ENCODE measurements at regions not wholly inside any gene's neighbourhood (a gene's known extent, or its start where the extent isn't known, plus 50 kb on each side); places are given as distances from the start of the nearest gene placed in this dataset.

DNA sequence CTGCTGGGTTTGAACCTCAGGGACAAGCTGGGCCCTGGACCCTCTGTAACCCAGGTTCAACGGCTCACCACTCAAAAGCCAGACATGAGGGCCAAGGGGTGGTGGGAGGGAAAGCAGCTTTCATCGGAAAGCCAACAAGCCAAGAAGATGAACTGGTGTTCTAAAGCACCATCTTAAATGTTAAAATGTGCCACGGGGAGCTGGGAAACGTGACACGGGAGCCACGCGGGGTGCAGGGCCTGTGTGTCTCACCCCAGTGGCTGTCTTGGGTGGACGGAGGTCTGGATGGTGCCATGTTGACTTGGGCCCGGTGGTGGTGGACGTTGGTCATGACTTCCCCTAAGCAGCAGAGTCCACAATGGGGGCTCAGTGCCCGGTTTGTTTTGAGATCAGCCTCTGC is 97.7 kb upstream of the SFSWAP start:
- Histone ChIP-seq H3K4me1 (ENCODE audit: control insufficient read depth, low read depth, low read length) (peaks cover 2% of the 10 kb centered on the region), H4K8ac (ENCODE audit: low read depth, low read length) (no peak overlapping the region), H3K36me3 (ENCODE audit: control insufficient read depth, insufficient read depth, low read length) (no peaks in the 10 kb centered on the region), H3K4me2 (ENCODE audit: low read length) (no peak overlapping the region), H3K27me3 (ENCODE audit: insufficient read depth, low read length, poor library complexity) (no peaks in the 10 kb centered on the region), H3K79me2 (ENCODE audit: control insufficient read depth, insufficient read depth, low read length) (no peaks in the 10 kb centered on the region), H3K18ac (ENCODE audit: low read length) (no peak overlapping the region), H2BK5ac (ENCODE audit: low read length) (no peak overlapping the region), H4K5ac (ENCODE audit: low read length) (no peak overlapping the region), H2BK120ac (ENCODE audit: low read depth, low read length) (no peak overlapping the region), H3K79me1 (ENCODE audit: low read length) (no peaks in the 10 kb centered on the region), H3K27ac (ENCODE audit: low read depth, low read length) (no peak overlapping the region), H2AK5ac (ENCODE audit: low read length) (no peak overlapping the region), H3K56ac (ENCODE audit: low read length) (no peak overlapping the region), H3K4ac (ENCODE audit: low read depth, low read length) (no peak overlapping the region), H3K4me3 (ENCODE audit: low read length) (no peak overlapping the region), H2BK15ac (replicated peaks; ENCODE audit: low read depth) (no peak overlapping the region), H3K9ac (ENCODE audit: low read length) (no peak overlapping the region), H3K23ac (ENCODE audit: low read length) (no peak overlapping the region)
- no peak for DNase-seq
- no CpG with 5 or more reads among the region's 11 CpGs for WGBS (ENCODE audit: extremely low coverage, insufficient coverage, low lambda C conversion rate)

DNA sequence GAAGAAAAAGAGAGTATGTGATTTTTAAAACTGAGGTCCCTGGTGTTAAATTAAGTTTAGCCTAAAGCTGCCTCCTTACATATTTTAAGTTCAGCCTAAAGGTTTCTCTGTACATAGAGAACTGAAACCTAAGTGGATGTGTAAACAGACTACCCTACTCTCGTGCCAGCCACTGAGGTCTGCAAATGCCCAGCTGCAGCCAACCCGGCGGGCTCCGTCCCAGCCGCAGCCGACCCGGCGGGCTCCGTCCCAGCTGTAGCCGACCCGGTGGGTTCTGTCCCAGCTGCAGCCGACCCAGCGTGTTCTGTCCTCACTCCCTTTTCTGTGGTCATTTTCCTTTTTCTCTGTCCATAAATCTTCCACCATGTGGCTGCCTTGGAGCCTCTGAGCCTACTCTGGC is 97.2 kb upstream of the SFSWAP start:
- Histone ChIP-seq H2BK15ac (replicated peaks; ENCODE audit: low read depth) (no peak overlapping the region), H3K27me3 (ENCODE audit: insufficient read depth, low read length, poor library complexity) (no peaks in the 10 kb centered on the region), H3K79me2 (ENCODE audit: control insufficient read depth, insufficient read depth, low read length) (no peaks in the 10 kb centered on the region), H3K4ac (ENCODE audit: low read depth, low read length) (no peak overlapping the region), H3K36me3 (ENCODE audit: control insufficient read depth, insufficient read depth, low read length) (no peaks in the 10 kb centered on the region), H3K4me2 (ENCODE audit: low read length) (no peak overlapping the region), H3K18ac (ENCODE audit: low read length) (no peak overlapping the region), H3K56ac (ENCODE audit: low read length) (no peak overlapping the region), H3K23ac (ENCODE audit: low read length) (no peak overlapping the region), H4K5ac (ENCODE audit: low read length) (no peak overlapping the region), H3K4me3 (ENCODE audit: low read length) (no peak overlapping the region), H2AK5ac (ENCODE audit: low read length) (no peak overlapping the region), H3K9ac (ENCODE audit: low read length) (no peak overlapping the region), H2BK5ac (ENCODE audit: low read length) (no peak overlapping the region), H3K27ac (ENCODE audit: low read depth, low read length) (no peak overlapping the region), H3K4me1 (ENCODE audit: control insufficient read depth, low read depth, low read length) (peaks cover 2% of the 10 kb centered on the region), H3K79me1 (ENCODE audit: low read length) (no peaks in the 10 kb centered on the region), H4K8ac (ENCODE audit: low read depth, low read length) (no peak overlapping the region), H2BK120ac (ENCODE audit: low read depth, low read length) (no peak overlapping the region)
- WGBS (ENCODE audit: extremely low coverage, insufficient coverage, low lambda C conversion rate) = no CpG with 5 or more reads among the region's 13 CpGs
- DNase-seq = no peak

DNA sequence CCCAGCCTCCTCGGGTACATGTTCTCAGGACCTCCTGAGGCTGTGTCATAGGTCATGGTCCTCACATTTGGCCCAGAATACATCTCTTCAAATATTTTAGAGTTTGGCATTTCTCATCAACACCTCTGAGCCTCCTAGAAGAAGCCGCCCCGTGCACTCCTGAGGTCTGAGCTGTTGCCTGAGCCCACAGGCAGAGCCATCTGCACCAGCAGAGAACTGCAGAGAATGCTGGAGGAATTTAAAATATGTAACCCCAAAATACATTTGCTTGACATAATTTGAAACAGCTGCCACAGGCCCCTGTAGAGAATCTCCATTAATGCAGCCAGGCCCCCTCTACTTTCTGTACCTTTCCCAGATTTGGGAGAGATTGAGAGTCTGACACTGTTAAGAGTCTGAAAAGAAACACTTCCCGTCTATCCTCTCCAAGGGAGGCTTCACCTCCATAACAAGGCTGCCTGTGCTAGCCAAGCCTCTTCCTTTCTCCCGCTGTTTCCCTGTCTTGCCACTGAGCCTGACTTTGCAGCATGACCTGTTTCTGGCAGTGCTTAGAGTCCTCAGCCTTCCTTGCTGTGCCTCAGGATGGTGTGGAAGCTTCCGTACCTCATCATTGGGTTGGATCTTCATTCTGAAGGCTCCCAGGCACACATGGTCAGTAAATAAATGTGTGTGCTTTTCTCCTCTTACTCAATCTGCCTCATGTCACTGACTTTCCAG is 95.4 kb upstream of the SFSWAP start:
- Histone ChIP-seq H3K9ac (ENCODE audit: low read length) (no peak overlapping the region), H3K4me2 (ENCODE audit: low read length) (no peak overlapping the region), H4K5ac (ENCODE audit: low read length) (no peak overlapping the region), H3K79me1 (ENCODE audit: low read length) (no peaks in the 10 kb centered on the region), H3K36me3 (ENCODE audit: control insufficient read depth, insufficient read depth, low read length) (no peaks in the 10 kb centered on the region), H3K23ac (ENCODE audit: low read length) (no peak overlapping the region), H3K27me3 (ENCODE audit: insufficient read depth, low read length, poor library complexity) (no peaks in the 10 kb centered on the region), H3K4me3 (ENCODE audit: low read length) (no peak overlapping the region), H2BK5ac (ENCODE audit: low read length) (no peak overlapping the region), H2BK120ac (ENCODE audit: low read depth, low read length) (no peak overlapping the region), H3K27ac (ENCODE audit: low read depth, low read length) (no peak overlapping the region), H3K4ac (ENCODE audit: low read depth, low read length) (no peak overlapping the region), H2AK5ac (ENCODE audit: low read length) (no peak overlapping the region), H2BK15ac (replicated peaks; ENCODE audit: low read depth) (no peak overlapping the region), H4K8ac (ENCODE audit: low read depth, low read length) (no peak overlapping the region), H3K56ac (ENCODE audit: low read length) (peak overlapping the region; percentile 30), H3K4me1 (ENCODE audit: control insufficient read depth, low read depth, low read length) (no peaks in the 10 kb centered on the region), H3K18ac (ENCODE audit: low read length) (no peak overlapping the region), H3K79me2 (ENCODE audit: control insufficient read depth, insufficient read depth, low read length) (no peaks in the 10 kb centered on the region)
- no CpG with 5 or more reads among the region's 6 CpGs for WGBS (ENCODE audit: extremely low coverage, insufficient coverage, low lambda C conversion rate)
- peak; percentile 34 for DNase-seq

DNA sequence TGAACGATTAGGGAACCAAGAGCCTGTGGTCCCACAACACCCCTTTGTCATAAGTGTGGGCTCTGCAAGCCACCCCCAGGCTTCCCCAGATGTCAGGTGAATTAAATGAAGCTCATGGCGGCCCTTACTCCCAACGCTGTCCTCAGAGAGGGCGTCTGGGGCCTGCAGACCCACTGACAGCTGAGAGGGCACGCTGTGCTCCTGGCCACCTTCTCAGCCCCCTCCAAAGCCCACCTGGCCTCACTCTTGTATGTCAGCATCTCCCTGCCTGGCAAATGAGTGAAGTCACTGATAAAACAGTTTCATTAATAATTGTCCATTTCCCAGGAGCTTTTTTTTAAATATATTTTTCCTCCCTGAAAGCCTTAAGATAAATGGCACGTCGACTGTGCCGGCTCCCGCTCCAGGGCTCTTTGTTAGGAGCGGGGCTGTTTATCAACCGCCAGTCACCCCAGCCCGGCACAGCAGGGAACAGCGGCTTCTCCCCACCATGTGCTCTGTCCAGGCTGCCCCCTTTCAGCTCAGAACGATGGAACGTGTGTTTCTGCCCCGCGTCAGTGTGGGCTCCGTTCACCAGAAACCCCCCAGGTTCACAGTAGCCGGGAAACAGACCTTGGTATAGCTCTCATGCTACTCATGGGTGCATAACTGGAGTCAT is 94.7 kb upstream of the SFSWAP start:
- no peak overlapping the region for H2AK5ac ChIP-seq (ENCODE audit: low read length)
- H4K5ac ChIP-seq (ENCODE audit: low read length) = no peak overlapping the region
- no peak overlapping the region for H3K4ac ChIP-seq (ENCODE audit: low read depth, low read length)
- WGBS (ENCODE audit: extremely low coverage, insufficient coverage, low lambda C conversion rate) = no CpG with 5 or more reads among the region's 19 CpGs
- no peaks in the 10 kb centered on the region for H3K27me3 ChIP-seq (ENCODE audit: insufficient read depth, low read length, poor library complexity)
- no peak overlapping the region for H3K23ac ChIP-seq (ENCODE audit: low read length)
- no peaks in the 10 kb centered on the region for H3K79me2 ChIP-seq (ENCODE audit: control insufficient read depth, insufficient read depth, low read length)
- no peak overlapping the region for H2BK5ac ChIP-seq (ENCODE audit: low read length)
- H3K9ac ChIP-seq (ENCODE audit: low read length) = no peak overlapping the region
- no peak overlapping the region for H4K8ac ChIP-seq (ENCODE audit: low read depth, low read length)
- H3K56ac ChIP-seq (ENCODE audit: low read length) = no peak overlapping the region
- no peaks in the 10 kb centered on the region for H3K36me3 ChIP-seq (ENCODE audit: control insufficient read depth, insufficient read depth, low read length)
- DNase-seq = no peak
- no peaks in the 10 kb centered on the region for H3K79me1 ChIP-seq (ENCODE audit: low read length)
- no peak overlapping the region for H2BK15ac ChIP-seq (replicated peaks; ENCODE audit: low read depth)
- no peaks in the 10 kb centered on the region for H3K4me1 ChIP-seq (ENCODE audit: control insufficient read depth, low read depth, low read length)
- H3K27ac ChIP-seq (ENCODE audit: low read depth, low read length) = no peak overlapping the region
- H3K4me2 ChIP-seq (ENCODE audit: low read length) = no peak overlapping the region
- H2BK120ac ChIP-seq (ENCODE audit: low read depth, low read length) = no peak overlapping the region
- H3K18ac ChIP-seq (ENCODE audit: low read length) = no peak overlapping the region
- no peak overlapping the region for H3K4me3 ChIP-seq (ENCODE audit: low read length)

- Histone ChIP-seq H3K79me1 (ENCODE audit: low read length) (no peaks in the 10 kb centered on the region), H3K79me2 (ENCODE audit: control insufficient read depth, insufficient read depth, low read length) (no peaks in the 10 kb centered on the region), H3K23ac (ENCODE audit: low read length) (no peak overlapping the region), H3K4me3 (ENCODE audit: low read length) (no peak overlapping the region), H2AK5ac (ENCODE audit: low read length) (no peak overlapping the region), H3K36me3 (ENCODE audit: control insufficient read depth, insufficient read depth, low read length) (no peaks in the 10 kb centered on the region), H2BK15ac (replicated peaks; ENCODE audit: low read depth) (no peak overlapping the region), H3K4me1 (ENCODE audit: control insufficient read depth, low read depth, low read length) (peaks cover 3% of the 10 kb centered on the region), H3K4ac (ENCODE audit: low read depth, low read length) (no peak overlapping the region), H3K4me2 (ENCODE audit: low read length) (no peak overlapping the region), H4K5ac (ENCODE audit: low read length) (no peak overlapping the region), H2BK120ac (ENCODE audit: low read depth, low read length) (no peak overlapping the region), H3K56ac (ENCODE audit: low read length) (no peak overlapping the region), H3K27me3 (ENCODE audit: insufficient read depth, low read length, poor library complexity) (no peaks in the 10 kb centered on the region), H3K18ac (ENCODE audit: low read length) (no peak overlapping the region), H4K8ac (ENCODE audit: low read depth, low read length) (no peak overlapping the region), H3K9ac (ENCODE audit: low read length) (no peak overlapping the region), H3K27ac (ENCODE audit: low read depth, low read length) (no peak overlapping the region), H2BK5ac (ENCODE audit: low read length) (no peak overlapping the region)
- no peak for DNase-seq
- WGBS (ENCODE audit: extremely low coverage, insufficient coverage, low lambda C conversion rate) = no CpG with 5 or more reads among the region's 11 CpGs
Measured at GRCh38 chr12:131616738-131617137, 94.2 kb upstream of the SFSWAP start.

Measured in mesendoderm (in vitro differentiated cells).